A549 (cell line): ENCODE measurements at regions not wholly inside any gene's neighbourhood (a gene's known extent, or its start where the extent isn't known, plus 50 kb on each side); places are given as distances from the start of the nearest gene placed in this dataset.

Experiments used
- ATAC-seq, 2 experiments: fragments of 200-7000 bp in 1 of 2; fragments of >200 bp in 1 of 2; cut with Nextera tagmentation in 1 of 2; cut with Tn5 transposase in 1 of 2; 3 replicates each; pipeline versions ENCODE4 v1.8.0 to v1.9.1; 2018 to 2020; ENCODE audit warnings: mild to moderate bottlenecking in 1 of 2, moderate library complexity in 1 of 2
- CTCF ChIA-PET: fragments of 300-600 bp; sonication (Branson Sonifier 250); formaldehyde crosslinking; extraction: SDS; loops from one replicate; lab custom pipeline; 2021; ENCODE audit warnings: antibody characterized with exemption, inconsistent platforms; lab: Yijun Ruan, JAX
- POLR2A ChIA-PET: fragments of 350-600 bp; formaldehyde crosslinking; extraction: SDS; loops from one replicate; lab custom pipeline; 2021; ENCODE audit warnings: antibody characterized with exemption, inconsistent platforms; lab: Yijun Ruan, JAX
- DNase-seq, 2 experiments: peaks; one replicate each; pipeline versions ENCODE4 v3.0.0 to v3.0.0-alpha.2; 2011 to 2016; ENCODE audit warnings: low read depth in 1 of 2, low spot score in 1 of 2
- FAIRE-seq: peaks from 2 replicates; lab custom pipeline; 2011; peaks lifted over from hg19 to GRCh38; lab: Jason Lieb, UNC
- H3K27ac ChIP-seq, 2 experiments: fragments of >200 bp; sonication (Bioruptor Twin); formaldehyde crosslinking; 3 replicates each; pipeline ENCODE4 v1.5.1; 2016 to 2017
- H3K4me1 ChIP-seq: fragments of >200 bp; sonication (Bioruptor Twin); formaldehyde crosslinking; 3 replicates; pipeline ENCODE4 v1.6.1; 2016
- H3K4me2 ChIP-seq: fragments of >200 bp; sonication (Bioruptor Twin); formaldehyde crosslinking; 3 replicates; pipeline ENCODE4 v1.6.1; 2016
- H3K4me3 ChIP-seq: fragments of >200 bp; sonication (Bioruptor Twin); formaldehyde crosslinking; 3 replicates; pipeline ENCODE4 v1.5.1; 2016
- H3K9me3 ChIP-seq: fragments of >200 bp; sonication (Bioruptor Twin); formaldehyde crosslinking; 3 replicates; pipeline ENCODE4 v1.6.1; 2016
- CBX2 ChIP-seq: fragments of 200-600 bp; sonication (generic); IDR thresholded peaks from 2 replicates; pipeline ENCODE4 v1.6.1; 2016; ENCODE audit warnings: low read depth, mild to moderate bottlenecking, borderline replicate concordance
- CEBPB ChIP-seq, 2 experiments: fragments of >200 bp in 1 of 2; sonication (Bioruptor Twin) in 1 of 2; formaldehyde crosslinking in 1 of 2; IDR thresholded peaks; 2 replicates each; pipeline ENCODE4 v1.6.1; 2012 to 2016
- EHMT2 ChIP-seq: fragments of 200-600 bp; sonication (generic); IDR thresholded peaks from 2 replicates; pipeline ENCODE4 v1.6.1; 2016; ENCODE audit warnings: antibody characterized with exemption, low read depth, mild to moderate bottlenecking, moderate library complexity
- ELK1 ChIP-seq: fragments of 150-350 bp; IDR thresholded peaks from 2 replicates; pipeline ENCODE4 v1.6.1; 2014; ENCODE audit warnings: low read depth, mild to moderate bottlenecking, low read length
- HOXA7 ChIP-seq: fragments of 250-450 bp; sonication (Bioruptor Pico); IDR thresholded peaks from 2 replicates; pipeline ENCODE4 v1.5.0; 2020; ENCODE audit warnings: mild to moderate bottlenecking, moderate library complexity
- HOXB5 ChIP-seq: fragments of 250-450 bp; sonication (Bioruptor Pico); IDR thresholded peaks from 2 replicates; pipeline ENCODE4 v1.5.0; 2020; ENCODE audit warnings: mild to moderate bottlenecking, moderate library complexity
- JUNB ChIP-seq: fragments of >200 bp; sonication (Bioruptor Twin); formaldehyde crosslinking; IDR thresholded peaks from 2 replicates; pipeline ENCODE4 v1.6.1; 2016
- RCOR1 ChIP-seq: fragments of 150-350 bp; IDR thresholded peaks from 2 replicates; pipeline ENCODE4 v1.6.1; 2014; ENCODE audit warnings: antibody characterized with exemption, low read length, low read depth
- REST ChIP-seq: fragments of 200-600 bp; sonication (generic); IDR thresholded peaks from 2 replicates; pipeline ENCODE4 v1.6.1; 2016; ENCODE audit warnings: antibody characterized with exemption, mild to moderate bottlenecking, moderate library complexity
- TFCP2L1 ChIP-seq: fragments of 250-450 bp; sonication (Bioruptor Pico); IDR thresholded peaks from 2 replicates; pipeline ENCODE4 v1.5.0; 2021; ENCODE audit warnings: mild to moderate bottlenecking
- USF2 ChIP-seq: fragments of 450-650 bp; IDR thresholded peaks from 2 replicates; pipeline ENCODE4 v1.6.1; 2014; ENCODE audit warnings: antibody characterized with exemption
- WGBS: methylation state at CpG from one replicate; pipeline ENCODE4 v1.1.6; 2017; ENCODE audit errors: missing lambda C conversion rate; 5-methylcytosine and 5-hydroxymethylcytosine counted together
- TF ChIP-seq, protein P1 (sequence below): fragments of >200 bp; sonication (Bioruptor Twin); formaldehyde crosslinking; IDR thresholded peaks from 3 replicates; pipeline ENCODE4 v1.6.1; 2016
- TF ChIP-seq, protein P2 (sequence below): fragments of 250-450 bp; sonication (Bioruptor Pico); IDR thresholded peaks from 2 replicates; pipeline ENCODE4 v1.5.0; 2020; ENCODE audit warnings: low read depth, mild to moderate bottlenecking, moderate library complexity
- TF ChIP-seq, protein P3 (sequence below): IDR thresholded peaks from 2 replicates; pipeline ENCODE4 v1.6.1; 2012

DNA sequence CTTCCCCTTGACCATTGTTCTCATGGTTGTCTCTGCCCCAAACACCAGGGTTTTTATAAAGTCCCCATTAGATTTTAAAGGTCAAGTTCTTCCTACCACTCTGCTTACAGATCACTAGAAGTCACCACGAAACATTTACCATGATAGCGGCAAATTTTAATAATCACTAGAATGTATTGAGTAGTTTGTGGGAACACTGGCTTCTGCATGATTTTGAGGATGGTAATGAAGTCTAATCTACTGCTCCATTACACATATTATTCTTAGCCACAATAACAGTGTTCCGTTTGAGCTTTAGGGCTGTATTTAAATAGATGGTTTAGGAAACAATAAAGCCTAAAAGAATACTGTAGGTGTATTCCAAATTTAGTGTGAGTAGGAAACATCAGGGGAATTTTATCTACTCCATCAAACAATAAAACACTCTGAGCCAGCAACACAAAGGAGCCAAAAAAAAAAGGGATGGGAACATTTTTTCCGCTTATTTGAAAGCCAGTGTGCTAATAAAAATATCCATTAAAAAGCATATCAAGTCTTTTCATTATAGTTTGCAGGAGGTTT, 49.7 kb downstream of the KLF12 start:
- H3K4me3 ChIP-seq: no peak overlapping the region
- peaks cover 3% of the 10 kb centered on the region; the same call in 1 of the 3 replicates for H3K4me1 ChIP-seq
- TF ChIP-seq, protein P1, sequence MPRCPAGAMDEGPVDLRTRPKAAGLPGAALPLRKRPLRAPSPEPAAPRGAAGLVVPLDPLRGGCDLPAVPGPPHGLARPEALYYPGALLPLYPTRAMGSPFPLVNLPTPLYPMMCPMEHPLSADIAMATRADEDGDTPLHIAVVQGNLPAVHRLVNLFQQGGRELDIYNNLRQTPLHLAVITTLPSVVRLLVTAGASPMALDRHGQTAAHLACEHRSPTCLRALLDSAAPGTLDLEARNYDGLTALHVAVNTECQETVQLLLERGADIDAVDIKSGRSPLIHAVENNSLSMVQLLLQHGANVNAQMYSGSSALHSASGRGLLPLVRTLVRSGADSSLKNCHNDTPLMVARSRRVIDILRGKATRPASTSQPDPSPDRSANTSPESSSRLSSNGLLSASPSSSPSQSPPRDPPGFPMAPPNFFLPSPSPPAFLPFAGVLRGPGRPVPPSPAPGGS: no peak
- no peaks in the 10 kb centered on the region for H3K9me3 ChIP-seq
- FAIRE-seq (no peak), DNase-seq (no peak), ATAC-seq (no peak)
- WGBS: 91% methylated on average over 4 of the region's 4 CpGs
- no peak overlapping the region for H3K4me2 ChIP-seq
- CTCF ChIA-PET: no interaction called here
- POLR2A ChIA-PET: no interaction called here
- no peak overlapping the region for H3K27ac ChIP-seq

DNA sequence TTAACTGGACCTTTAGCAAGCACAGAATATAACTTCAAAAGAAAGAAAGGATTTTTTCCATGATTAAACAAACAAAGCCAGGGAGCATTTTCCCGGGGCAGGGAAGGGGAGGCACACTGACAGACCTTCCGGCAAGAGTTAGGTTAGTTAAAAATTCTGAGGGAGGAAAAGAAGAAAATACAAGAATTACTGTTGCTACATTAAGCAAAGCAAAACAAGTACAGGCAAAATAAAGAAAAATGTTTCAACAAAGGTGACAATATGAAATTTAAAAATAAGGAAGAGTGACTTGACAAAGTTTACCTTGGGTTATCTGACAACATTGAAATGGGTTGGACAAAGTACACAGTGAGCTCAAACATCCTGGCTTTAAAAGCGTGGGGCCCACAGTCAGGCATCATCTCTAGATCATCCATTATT, 51.5 kb downstream of the KLF12 start:
- no peak overlapping the region for H3K27ac ChIP-seq
- ChIA-PET CTCF (no interaction called here), POLR2A (no interaction called here)
- no peak overlapping the region for H3K4me3 ChIP-seq
- no peak for DNase-seq
- no peak for FAIRE-seq
- no peak for ATAC-seq
- H3K4me2 ChIP-seq: peak overlapping the region; percentile 42; the same call in 2 of the 3 replicates
- peaks cover 3% of the 10 kb centered on the region; the same call in 1 of the 3 replicates for H3K4me1 ChIP-seq
- TF ChIP-seq CBX2: no peak
- TF ChIP-seq TFCP2L1 (CRISPR knock-in tag): no peak
- no peak for TF ChIP-seq HOXB5 (CRISPR knock-in tag)
- no peak for TF ChIP-seq USF2
- TF ChIP-seq RCOR1: no peak
- no peak for TF ChIP-seq EHMT2
- TF ChIP-seq, protein P2, sequence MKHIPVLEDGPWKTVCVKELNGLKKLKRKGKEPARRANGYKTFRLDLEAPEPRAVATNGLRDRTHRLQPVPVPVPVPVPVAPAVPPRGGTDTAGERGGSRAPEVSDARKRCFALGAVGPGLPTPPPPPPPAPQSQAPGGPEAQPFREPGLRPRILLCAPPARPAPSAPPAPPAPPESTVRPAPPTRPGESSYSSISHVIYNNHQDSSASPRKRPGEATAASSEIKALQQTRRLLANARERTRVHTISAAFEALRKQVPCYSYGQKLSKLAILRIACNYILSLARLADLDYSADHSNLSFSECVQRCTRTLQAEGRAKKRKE (CRISPR knock-in tag): no peak
- TF ChIP-seq, protein P3, sequence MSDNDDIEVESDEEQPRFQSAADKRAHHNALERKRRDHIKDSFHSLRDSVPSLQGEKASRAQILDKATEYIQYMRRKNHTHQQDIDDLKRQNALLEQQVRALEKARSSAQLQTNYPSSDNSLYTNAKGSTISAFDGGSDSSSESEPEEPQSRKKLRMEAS: no peak
- no peak for TF ChIP-seq JUNB
- TF ChIP-seq HOXA7 (CRISPR knock-in tag): no peak
- TF ChIP-seq CEBPB (IDR thresholded peaks at IDR 0.05): no peak
- TF ChIP-seq ELK1: no peak
- TF ChIP-seq REST: no peak
- 27% methylated on average over 3 of the region's 3 CpGs for WGBS
- H3K9me3 ChIP-seq: no peaks in the 10 kb centered on the region
